GM19452 (cell line): ENCODE measurements at regions not wholly inside any gene's neighbourhood (a gene's known extent, or its start where the extent isn't known, plus 50 kb on each side); places are given as distances from the start of the nearest gene placed in this dataset.

Source experiments
- ATAC-seq: cut with Tn5 transposase; IDR thresholded peaks from one replicate; pipeline ENCODE4 v1.9.1; 2021; ENCODE audit not compliant: unreplicated experiment

- no peak for ATAC-seq
These were observed 279.0 kb upstream of the ZFHX3 start for GRCh38 chr16:73326770-73327470.

GRCh38 chr16:73326221-73326620, 278.3 kb upstream of the ZFHX3 start:
- ATAC-seq = no peak

- no peak for ATAC-seq
These were observed 276.0 kb upstream of the ZFHX3 start for GRCh38 chr16:73323880-73324279.

- ATAC-seq = no peak
These were observed 274.9 kb upstream of the ZFHX3 start for GRCh38 chr16:73322856-73323255.

GRCh38 chr16:73321853-73322252, 273.9 kb upstream of the ZFHX3 start:
- no peak for ATAC-seq

GRCh38 chr16:73319737-73320136, 271.8 kb upstream of the ZFHX3 start:
- ATAC-seq = no peak

- ATAC-seq = no peak
These were observed 271.3 kb upstream of the ZFHX3 start for GRCh38 chr16:73319261-73319660.

- ATAC-seq = no peak
These were observed 269.5 kb upstream of the ZFHX3 start for GRCh38 chr16:73317321-73317857.

GRCh38 chr16:73315645-73316044, 267.7 kb upstream of the ZFHX3 start:
- ATAC-seq = peak; percentile 80

- no peak for ATAC-seq
These were observed 266.0 kb upstream of the ZFHX3 start for GRCh38 chr16:73313950-73314349.

GRCh38 chr16:73311857-73312723, 264.2 kb upstream of the ZFHX3 start:
- no peak for ATAC-seq

- no peak for ATAC-seq
These were observed 260.8 kb upstream of the ZFHX3 start for GRCh38 chr16:73308771-73309170.

GRCh38 chr16:73306901-73307413, 259.0 kb upstream of the ZFHX3 start:
- ATAC-seq = no peak

- ATAC-seq = no peak
These were observed 256.3 kb upstream of the ZFHX3 start for GRCh38 chr16:73304008-73304774.

- no peak for ATAC-seq
These were observed 255.0 kb upstream of the ZFHX3 start for GRCh38 chr16:73302942-73303341.

GRCh38 chr16:73301984-73302383, 254.1 kb upstream of the ZFHX3 start:
- ATAC-seq = no peak

GRCh38 chr16:73299346-73299745, 251.4 kb upstream of the ZFHX3 start:
- no peak for ATAC-seq

GRCh38 chr16:73298562-73298961, 250.6 kb upstream of the ZFHX3 start:
- no peak for ATAC-seq

GRCh38 chr16:73290258-73290657, 242.3 kb upstream of the ZFHX3 start:
- ATAC-seq = no peak

GRCh38 chr16:73289232-73289631, 241.3 kb upstream of the ZFHX3 start:
- peak; percentile 95 for ATAC-seq

GRCh38 chr16:73288520-73288919, 240.6 kb upstream of the ZFHX3 start:
- no peak for ATAC-seq
